ENCODE measurements at regions not wholly inside any gene's neighbourhood (a gene's known extent, or its start where the extent isn't known, plus 50 kb on each side); places are given as distances from the start of the nearest gene placed in this dataset.

DNA sequence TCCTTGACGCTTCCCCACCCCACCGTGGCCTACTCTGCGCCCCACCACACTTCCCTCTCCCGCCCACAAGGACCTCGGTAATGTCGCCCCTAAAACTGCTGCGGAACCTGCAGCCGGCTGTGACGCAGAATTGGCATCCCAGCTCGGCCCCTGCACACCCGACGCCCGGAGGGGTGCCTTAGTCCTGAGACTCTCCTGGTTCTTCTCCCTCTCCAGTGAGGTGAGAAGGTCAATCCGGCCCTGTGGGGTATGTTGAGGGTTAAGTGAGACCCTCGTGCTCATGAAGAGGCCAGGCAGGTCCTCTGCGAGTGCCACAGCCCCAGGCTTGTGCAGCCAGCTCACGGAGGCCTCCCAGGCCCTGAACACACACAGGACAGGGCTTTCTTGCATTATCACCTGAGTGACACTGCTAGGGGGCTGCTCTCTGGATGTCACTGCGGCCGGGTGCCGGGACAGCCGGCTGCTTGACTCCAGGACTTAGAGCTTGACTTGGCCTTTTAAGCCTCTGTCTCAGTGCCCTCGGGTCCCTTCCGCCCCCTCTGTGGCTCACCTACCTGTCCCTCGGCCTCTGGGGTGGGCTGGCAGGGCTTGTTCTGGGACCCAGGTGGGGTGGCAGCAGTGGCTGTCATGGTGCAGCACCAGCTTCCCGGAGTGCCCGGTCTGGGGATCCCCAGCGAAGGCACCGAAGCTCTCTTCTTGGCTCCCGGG lies 106.9 kb upstream of the C14orf180 start (continued):
- no peak for TF ChIP-seq EZH2 (IDR thresholded peaks at IDR 0.05)
- TF ChIP-seq EGR1 (IDR thresholded peaks at IDR 0.05; ENCODE audit: low read depth): no peak
- no peak for TF ChIP-seq POLR2A (IDR thresholded peaks at IDR 0.05; ENCODE audit: borderline replicate concordance, extremely low read depth, insufficient read depth, insufficient read length)
- TF ChIP-seq ZNF274 (IDR thresholded peaks at IDR 0.05; ENCODE audit: low read depth, low read length): no peak
- no peak for TF ChIP-seq RAD21 (IDR thresholded peaks at IDR 0.05; ENCODE audit: low read depth)
- no peak for TF ChIP-seq POLR2AphosphoS5 (IDR thresholded peaks at IDR 0.05; ENCODE audit: low read depth, low read length)
- no peak for TF ChIP-seq ZFX (IDR thresholded peaks at IDR 0.05)
- TF ChIP-seq, protein P1, sequence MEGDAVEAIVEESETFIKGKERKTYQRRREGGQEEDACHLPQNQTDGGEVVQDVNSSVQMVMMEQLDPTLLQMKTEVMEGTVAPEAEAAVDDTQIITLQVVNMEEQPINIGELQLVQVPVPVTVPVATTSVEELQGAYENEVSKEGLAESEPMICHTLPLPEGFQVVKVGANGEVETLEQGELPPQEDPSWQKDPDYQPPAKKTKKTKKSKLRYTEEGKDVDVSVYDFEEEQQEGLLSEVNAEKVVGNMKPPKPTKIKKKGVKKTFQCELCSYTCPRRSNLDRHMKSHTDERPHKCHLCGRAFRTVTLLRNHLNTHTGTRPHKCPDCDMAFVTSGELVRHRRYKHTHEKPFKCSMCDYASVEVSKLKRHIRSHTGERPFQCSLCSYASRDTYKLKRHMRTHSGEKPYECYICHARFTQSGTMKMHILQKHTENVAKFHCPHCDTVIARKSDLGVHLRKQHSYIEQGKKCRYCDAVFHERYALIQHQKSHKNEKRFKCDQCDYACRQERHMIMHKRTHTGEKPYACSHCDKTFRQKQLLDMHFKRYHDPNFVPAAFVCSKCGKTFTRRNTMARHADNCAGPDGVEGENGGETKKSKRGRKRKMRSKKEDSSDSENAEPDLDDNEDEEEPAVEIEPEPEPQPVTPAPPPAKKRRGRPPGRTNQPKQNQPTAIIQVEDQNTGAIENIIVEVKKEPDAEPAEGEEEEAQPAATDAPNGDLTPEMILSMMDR (IDR thresholded peaks at IDR 0.05 in 2 of 3, conservative IDR thresholded peaks at IDR 0.05 in 1 of 3; ENCODE audit: borderline replicate concordance in 1 of 3, insufficient read depth in 1 of 3, low read depth in 2 of 3, low read length in 2 of 3): no peak
- no peak for TF ChIP-seq SRF (IDR thresholded peaks at IDR 0.05; ENCODE audit: low read depth)
- TF ChIP-seq YY1 (IDR thresholded peaks at IDR 0.05; ENCODE audit: extremely low read depth, insufficient replicate concordance, low read depth, low read length): no peak

DNA sequence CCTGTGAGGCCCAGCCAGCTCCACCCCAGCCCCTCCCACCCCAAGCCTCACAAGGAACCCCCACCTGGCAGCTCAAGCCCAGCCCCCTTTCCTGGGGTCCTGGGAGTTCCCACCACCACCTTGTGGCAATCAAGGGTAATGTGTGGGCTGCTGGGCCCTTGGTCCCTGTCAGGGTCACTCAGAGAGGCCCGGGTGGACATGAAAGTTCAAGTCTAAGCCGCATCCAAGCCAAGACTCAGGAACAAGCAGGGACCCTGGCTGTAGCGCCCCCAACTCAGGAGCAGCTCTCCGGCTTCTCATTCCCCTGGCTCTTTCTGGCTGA lies 106.4 kb upstream of the C14orf180 start:
- ChIA-PET CTCF (no interaction called here), RAD21 (ENCODE audit: low non-redundant PET in 1 of 2, low total read pairs in 2 of 2, uncharacterized antibody in 2 of 2, unreplicated experiment in 2 of 2) (no interaction called here), POLR2A (no interaction called here)
- BruUV-seq (replicated peaks): no TSS peak
- Histone ChIP-seq H3K4me1 (ENCODE audit: control insufficient read depth in 1 of 2, insufficient read depth in 2 of 2, low read length in 2 of 2) (no peaks in the 10 kb centered on the region), H2AFZ (ENCODE audit: low read depth, low read length, poor library complexity, severe bottlenecking) (no peak overlapping the region), H4K20me1 (ENCODE audit: insufficient read depth) (no peaks in the 10 kb centered on the region), H3K4me3 (replicated peaks in 1 of 2; ENCODE audit: low read depth in 1 of 2, low read length in 2 of 2) (no peak overlapping the region), H3K4me2 (ENCODE audit: low read length) (no peak overlapping the region), H3K9ac (ENCODE audit: low read length) (no peak overlapping the region), H3K9me2 (ENCODE audit: insufficient read depth) (no peaks in the 10 kb centered on the region), H3K27me3 (ENCODE audit: insufficient read depth, low read length) (peaks cover 4% of the 10 kb centered on the region; the same call in 1 of the 2 replicates), H3K79me2 (ENCODE audit: insufficient read depth, low read length) (no peaks in the 10 kb centered on the region), H3K9me3 (ENCODE audit: control insufficient read depth in 1 of 2, insufficient read depth in 1 of 2, low read depth in 1 of 2, low read length in 2 of 2) (no peaks in the 10 kb centered on the region), H3K27ac (ENCODE audit: low read depth, low read length) (no peak overlapping the region), H3K36me3 (ENCODE audit: control insufficient read depth in 1 of 2, insufficient read depth in 2 of 2, low read length in 2 of 2) (no peaks in the 10 kb centered on the region)
- no peak for DNase-seq (ENCODE audit: low read depth, low spot score)
- intact Hi-C loops (cut with micrococcal nuclease): no loop called here
- TF ChIP-seq RAD21 (IDR thresholded peaks at IDR 0.05; ENCODE audit: low read depth) (no peak), FOSL1 (IDR thresholded peaks at IDR 0.05; ENCODE audit: low read depth) (no peak), CBX3 (IDR thresholded peaks at IDR 0.05; ENCODE audit: low read depth) (no peak), SRF (IDR thresholded peaks at IDR 0.05; ENCODE audit: low read depth) (no peak), ATF3 (IDR thresholded peaks at IDR 0.05) (no peak), EZH2 (IDR thresholded peaks at IDR 0.05) (no peak), POLR2AphosphoS5 (IDR thresholded peaks at IDR 0.05; ENCODE audit: low read depth, low read length) (no peak), EGR1 (IDR thresholded peaks at IDR 0.05; ENCODE audit: low read depth) (no peak), ZNF274 (IDR thresholded peaks at IDR 0.05; ENCODE audit: low read depth, low read length) (no peak), JUND (IDR thresholded peaks at IDR 0.05) (no peak), POLR2A (IDR thresholded peaks at IDR 0.05; ENCODE audit: borderline replicate concordance, extremely low read depth, insufficient read depth, insufficient read length) (no peak), CEBPB (IDR thresholded peaks at IDR 0.05; ENCODE audit: low read depth) (no peak), ELF1 (IDR thresholded peaks at IDR 0.05; ENCODE audit: borderline replicate concordance, low read depth) (no peak), YY1 (IDR thresholded peaks at IDR 0.05; ENCODE audit: extremely low read depth, insufficient replicate concordance, low read depth, low read length) (no peak)
- TF ChIP-seq, protein P2, sequence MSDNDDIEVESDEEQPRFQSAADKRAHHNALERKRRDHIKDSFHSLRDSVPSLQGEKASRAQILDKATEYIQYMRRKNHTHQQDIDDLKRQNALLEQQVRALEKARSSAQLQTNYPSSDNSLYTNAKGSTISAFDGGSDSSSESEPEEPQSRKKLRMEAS (IDR thresholded peaks at IDR 0.05): no peak
- TF ChIP-seq, protein P3, sequence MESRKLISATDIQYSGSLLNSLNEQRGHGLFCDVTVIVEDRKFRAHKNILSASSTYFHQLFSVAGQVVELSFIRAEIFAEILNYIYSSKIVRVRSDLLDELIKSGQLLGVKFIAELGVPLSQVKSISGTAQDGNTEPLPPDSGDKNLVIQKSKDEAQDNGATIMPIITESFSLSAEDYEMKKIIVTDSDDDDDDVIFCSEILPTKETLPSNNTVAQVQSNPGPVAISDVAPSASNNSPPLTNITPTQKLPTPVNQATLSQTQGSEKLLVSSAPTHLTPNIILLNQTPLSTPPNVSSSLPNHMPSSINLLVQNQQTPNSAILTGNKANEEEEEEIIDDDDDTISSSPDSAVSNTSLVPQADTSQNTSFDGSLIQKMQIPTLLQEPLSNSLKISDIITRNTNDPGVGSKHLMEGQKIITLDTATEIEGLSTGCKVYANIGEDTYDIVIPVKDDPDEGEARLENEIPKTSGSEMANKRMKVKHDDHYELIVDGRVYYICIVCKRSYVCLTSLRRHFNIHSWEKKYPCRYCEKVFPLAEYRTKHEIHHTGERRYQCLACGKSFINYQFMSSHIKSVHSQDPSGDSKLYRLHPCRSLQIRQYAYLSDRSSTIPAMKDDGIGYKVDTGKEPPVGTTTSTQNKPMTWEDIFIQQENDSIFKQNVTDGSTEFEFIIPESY (IDR thresholded peaks at IDR 0.05; ENCODE audit: extremely low read depth, insufficient replicate concordance, low read length): no peak
- TF ChIP-seq, protein P1 (IDR thresholded peaks at IDR 0.05 in 2 of 3, conservative IDR thresholded peaks at IDR 0.05 in 1 of 3; ENCODE audit: borderline replicate concordance in 1 of 3, insufficient read depth in 1 of 3, low read depth in 2 of 3, low read length in 2 of 3): no peak
- no peak for ATAC-seq
